ENCODE measurements at regions not wholly inside any gene's neighbourhood (a gene's known extent, or its start where the extent isn't known, plus 50 kb on each side); places are given as distances from the start of the nearest gene placed in this dataset.
"Not testable (repeated sequence)": the region's sequence is repeated elsewhere in the genome, so short reads cannot be mapped to it uniquely, and the experiment has no call there.

GRCh38 chr6:15827496-15828255 is 164.8 kb upstream of the DTNBP1 start:
- no peak for DNase-seq

- no peak for DNase-seq
These were observed 164.0 kb upstream of the DTNBP1 start for GRCh38 chr6:15826814-15827318.

GRCh38 chr6:15825332-15825930 is 162.6 kb upstream of the DTNBP1 start:
- DNase-seq = no peak

GRCh38 chr6:15824811-15825210 is 162.0 kb upstream of the DTNBP1 start:
- no peak for DNase-seq

GRCh38 chr6:15823838-15824414 is 161.1 kb upstream of the DTNBP1 start:
- DNase-seq = no peak

- no peak for DNase-seq
These were observed 160.0 kb upstream of the DTNBP1 start for GRCh38 chr6:15822835-15823234.

- DNase-seq = no peak
These were observed 157.0 kb upstream of the DTNBP1 start for GRCh38 chr6:15819841-15820240.

- no peak for DNase-seq
These were observed 156.4 kb upstream of the DTNBP1 start for GRCh38 chr6:15819226-15819625.

- no peak for DNase-seq
These were observed 155.7 kb upstream of the DTNBP1 start for GRCh38 chr6:15818491-15818890.

- DNase-seq = no peak
These were observed 155.2 kb upstream of the DTNBP1 start for GRCh38 chr6:15818044-15818443.

- DNase-seq = no peak
These were observed 154.3 kb upstream of the DTNBP1 start for GRCh38 chr6:15817100-15817499.

GRCh38 chr6:15816661-15817060 is 153.8 kb upstream of the DTNBP1 start:
- DNase-seq = no peak

GRCh38 chr6:15813698-15814097 is 150.9 kb upstream of the DTNBP1 start:
- DNase-seq = not testable (repeated sequence)

- no peak for DNase-seq
These were observed 148.3 kb upstream of the DTNBP1 start for GRCh38 chr6:15811107-15811506.

- no peak for DNase-seq
These were observed 147.8 kb upstream of the DTNBP1 start for GRCh38 chr6:15810618-15811017.

- DNase-seq = no peak
These were observed 146.5 kb upstream of the DTNBP1 start for GRCh38 chr6:15809367-15809766.

GRCh38 chr6:15804164-15805154 is 141.6 kb upstream of the DTNBP1 start:
- DNase-seq = no peak

GRCh38 chr6:15802466-15802865 is 139.6 kb upstream of the DTNBP1 start:
- no peak for DNase-seq

- DNase-seq = no peak
These were observed 139.1 kb upstream of the DTNBP1 start for GRCh38 chr6:15801912-15802311.

- DNase-seq = no peak
These were observed 138.2 kb upstream of the DTNBP1 start for GRCh38 chr6:15800841-15801617.

- DNase-seq = no peak
These were observed 135.9 kb upstream of the DTNBP1 start for GRCh38 chr6:15798533-15799255.

Measured in activated CD8-positive, alpha-beta memory T cell treated with anti-CD3 and anti-CD28 coated beads, Interleukin-2, amount 50 U/mL, for 48 hours (primary cell).